Small intestine (tissue), 7 donors: ENCODE measurements at regions not wholly inside any gene's neighbourhood (a gene's known extent, or its start where the extent isn't known, plus 50 kb on each side); places are given as distances from the start of the nearest gene placed in this dataset.

Source experiments
- DNase-seq, 2 donors: peaks; one replicate each; pipeline versions ENCODE4 v3.0.0 to v3.0.0-alpha.2; 2013
- FAIRE-seq: peaks from 2 replicates; lab custom pipeline; 2012; peaks lifted over from hg19 to GRCh38; lab: Jason Lieb, UNC
- H3K27ac ChIP-seq, 3 donors: one replicate each; pipeline ENCODE4 v1.5.1; 2013; ENCODE audit warnings: low read length in 2 of 3, mild to moderate bottlenecking in 2 of 3, control low read depth in 1 of 3, inconsistent platforms in 1 of 3, low read depth in 1 of 3, moderate library complexity in 1 of 3
- H3K27me3 ChIP-seq, 3 donors: one replicate each; pipeline ENCODE4 v1.6.1; 2013; ENCODE audit warnings: low read length in 3 of 3, inconsistent platforms in 1 of 3; ENCODE audit not compliant: control insufficient read depth in 3 of 3, insufficient read depth in 3 of 3
- H3K36me3 ChIP-seq, 3 donors: one replicate each; pipeline ENCODE4 v1.6.1; 2013; ENCODE audit warnings: low read length in 3 of 3, inconsistent platforms in 1 of 3, low read depth in 1 of 3, mild to moderate bottlenecking in 1 of 3, moderate library complexity in 1 of 3; ENCODE audit not compliant: control insufficient read depth in 3 of 3, insufficient read depth in 2 of 3
- H3K4me1 ChIP-seq, 3 donors: one replicate each; pipeline ENCODE4 v1.6.1; 2013; ENCODE audit warnings: low read length in 2 of 3, inconsistent platforms in 1 of 3, low read depth in 1 of 3, mild to moderate bottlenecking in 1 of 3, moderate library complexity in 1 of 3; ENCODE audit not compliant: control insufficient read depth in 3 of 3, insufficient read depth in 2 of 3
- H3K4me3 ChIP-seq, 3 donors: one replicate each; pipeline ENCODE4 v1.5.1; 2013; ENCODE audit warnings: low read length in 3 of 3, control low read depth in 1 of 3, inconsistent platforms in 1 of 3, low read depth in 1 of 3, mild to moderate bottlenecking in 1 of 3, moderate library complexity in 1 of 3
- H3K9me3 ChIP-seq, 2 donors: one replicate each; pipeline ENCODE4 v1.6.1; 2013; ENCODE audit warnings: low read depth in 1 of 2, low read length in 1 of 2; ENCODE audit not compliant: control insufficient read depth in 2 of 2, insufficient read depth in 1 of 2
- WGBS, 3 donors: extraction: QIAGEN DNeasy Blood & Tissue Kit; methylation state at CpG; one replicate each; pipeline ENCODE4 v1.1.7; 2013; 5-methylcytosine and 5-hydroxymethylcytosine counted together
- donor health status: healthy with polysubstance abuse.
- donor health status: control.
- donor health status: control.
- donor health status: Bipolar disorder and iron deficiency.
- donor health status: healthy.

GRCh38 chr3:163490119-163490518, 1588.2 kb downstream of the SI start:
- H3K4me3 ChIP-seq: no peak overlapping the region
- peaks cover 0 to 7% of the 10 kb centered on the region in 2 donors for H3K9me3 ChIP-seq
- no peak for FAIRE-seq
- H3K4me1 ChIP-seq: no peaks in the 10 kb centered on the region
- no peak overlapping the region for H3K27ac ChIP-seq
- H3K27me3 ChIP-seq: no peaks in the 10 kb centered on the region
- 94 to 100% (median 98%) methylated on average over 1 of the region's 1 CpG for WGBS, 3 donors
- no peaks in the 10 kb centered on the region for H3K36me3 ChIP-seq
- DNase-seq: peak; percentile 8 to 23

- Histone ChIP-seq H3K36me3 (no peaks in the 10 kb centered on the region), H3K4me1 (no peaks in the 10 kb centered on the region), H3K27me3 (no peaks in the 10 kb centered on the region), H3K9me3 (no peaks in the 10 kb centered on the region), H3K27ac (no peak overlapping the region), H3K4me3 (no peak overlapping the region)
- FAIRE-seq (no peak), DNase-seq (no peak)
These were observed 1595.6 kb downstream of the SI start for GRCh38 chr3:163482695-163483094.

GRCh38 chr3:163481738-163482137, 1596.6 kb downstream of the SI start:
- Histone ChIP-seq H3K36me3 (no peaks in the 10 kb centered on the region), H3K27ac (no peak overlapping the region), H3K4me1 (no peaks in the 10 kb centered on the region), H3K9me3 (no peaks in the 10 kb centered on the region), H3K27me3 (no peaks in the 10 kb centered on the region), H3K4me3 (no peak overlapping the region)
- 10 to 59% (median 33%) methylated on average over 1 of the region's 1 CpG for WGBS, 3 donors
- FAIRE-seq (no peak), DNase-seq (no peak)

GRCh38 chr3:163476179-163476578, 1602.1 kb downstream of the SI start:
- H3K4me3 ChIP-seq: no peak overlapping the region
- H3K36me3 ChIP-seq: no peaks in the 10 kb centered on the region
- 48 to 56% (median 52%) methylated on average over 2 of the region's 2 CpGs for WGBS, 3 donors
- DNase-seq (no peak), FAIRE-seq (no peak)
- H3K4me1 ChIP-seq: no peaks in the 10 kb centered on the region
- no peaks in the 10 kb centered on the region for H3K27me3 ChIP-seq
- H3K27ac ChIP-seq: no peak overlapping the region
- H3K9me3 ChIP-seq: no peaks in the 10 kb centered on the region

- WGBS, 3 donors: 51 to 88% (median 86%) methylated on average over 1 of the region's 1 CpG
- no peak overlapping the region for H3K4me3 ChIP-seq
- no peaks in the 10 kb centered on the region for H3K4me1 ChIP-seq
- H3K27ac ChIP-seq: no peak overlapping the region
- DNase-seq (no peak), FAIRE-seq (no peak)
- no peaks in the 10 kb centered on the region for H3K27me3 ChIP-seq
- no peaks in the 10 kb centered on the region for H3K9me3 ChIP-seq
- no peaks in the 10 kb centered on the region for H3K36me3 ChIP-seq
These were observed 1603.5 kb downstream of the SI start for GRCh38 chr3:163474766-163475165.

GRCh38 chr3:163468531-163469335, 1609.6 kb downstream of the SI start:
- FAIRE-seq (no peak), DNase-seq (no peak)
- Histone ChIP-seq H3K27me3 (no peaks in the 10 kb centered on the region), H3K9me3 (no peaks in the 10 kb centered on the region), H3K27ac (no peak overlapping the region), H3K4me3 (no peak overlapping the region), H3K36me3 (no peaks in the 10 kb centered on the region), H3K4me1 (no peaks in the 10 kb centered on the region)
- WGBS, 3 donors: 64 to 71% (median 66%) methylated on average over 4 of the region's 4 CpGs

GRCh38 chr3:163462446-163462845, 1615.8 kb downstream of the SI start:
- DNase-seq (no peak), FAIRE-seq (no peak)
- Histone ChIP-seq H3K27ac (no peak overlapping the region), H3K27me3 (no peaks in the 10 kb centered on the region), H3K4me1 (no peaks in the 10 kb centered on the region), H3K36me3 (no peaks in the 10 kb centered on the region), H3K4me3 (no peak overlapping the region), H3K9me3 (no peaks in the 10 kb centered on the region)
- WGBS, 3 donors: 57 to 70% (median 66%) methylated on average over 1 of the region's 1 CpG

- Histone ChIP-seq H3K4me1 (no peaks in the 10 kb centered on the region), H3K27ac (no peak overlapping the region), H3K9me3 (no peaks in the 10 kb centered on the region), H3K4me3 (no peak overlapping the region), H3K36me3 (no peaks in the 10 kb centered on the region), H3K27me3 (no peaks in the 10 kb centered on the region)
- 80 to 88% (median 85%) methylated on average over 2 of the region's 2 CpGs for WGBS, 3 donors
- DNase-seq (no peak), FAIRE-seq (no peak)
These were observed 1627.6 kb downstream of the SI start for GRCh38 chr3:163450698-163451097.

- FAIRE-seq (no peak), DNase-seq (no peak)
- Histone ChIP-seq H3K4me3 (no peak overlapping the region), H3K9me3 (peaks cover 0 to 3% of the 10 kb centered on the region in 2 donors), H3K27me3 (no peaks in the 10 kb centered on the region), H3K4me1 (no peaks in the 10 kb centered on the region), H3K27ac (no peak overlapping the region), H3K36me3 (no peaks in the 10 kb centered on the region)
- 88 to 91% (median 90%) methylated on average over 2 of the region's 2 CpGs for WGBS, 3 donors
These were observed 1639.5 kb downstream of the SI start for GRCh38 chr3:163438760-163439159.
